HG03097 (cell line): ENCODE measurements at regions not wholly inside any gene's neighbourhood (a gene's known extent, or its start where the extent isn't known, plus 50 kb on each side); places are given as distances from the start of the nearest gene placed in this dataset.
"Not testable (repeated sequence)": the region's sequence is repeated elsewhere in the genome, so short reads cannot be mapped to it uniquely, and the experiment has no call there.

Experiments used
- ATAC-seq: cut with Tn5 transposase; IDR thresholded peaks from one replicate; pipeline ENCODE4 v1.9.1; 2021; ENCODE audit not compliant: unreplicated experiment, low FRiP score

- ATAC-seq: no peak
Measured at GRCh38 chr4:147096667-147097604, 151.3 kb upstream of the TTC29 start.

GRCh38 chr4:147101678-147102077, 156.0 kb upstream of the TTC29 start:
- ATAC-seq: no peak

- ATAC-seq: no peak
Measured at GRCh38 chr4:147102596-147102995, 156.9 kb upstream of the TTC29 start.

GRCh38 chr4:147103403-147103946, 157.8 kb upstream of the TTC29 start:
- ATAC-seq: no peak

GRCh38 chr4:147104768-147105167, 159.1 kb upstream of the TTC29 start:
- ATAC-seq: no peak

GRCh38 chr4:147108409-147108808, 162.7 kb upstream of the TTC29 start:
- no peak for ATAC-seq

GRCh38 chr4:147109800-147110199, 164.1 kb upstream of the TTC29 start:
- no peak for ATAC-seq

- no peak for ATAC-seq
Measured at GRCh38 chr4:147110473-147111367, 165.1 kb upstream of the TTC29 start.

GRCh38 chr4:147112196-147112595, 166.5 kb upstream of the TTC29 start:
- not testable (repeated sequence) for ATAC-seq

GRCh38 chr4:147117431-147117830, 171.8 kb upstream of the TTC29 start:
- no peak for ATAC-seq

GRCh38 chr4:147118528-147118927, 172.9 kb upstream of the TTC29 start:
- ATAC-seq: no peak

- no peak for ATAC-seq
Measured at GRCh38 chr4:147122685-147123084, 177.0 kb upstream of the TTC29 start.

GRCh38 chr4:147123146-147123545, 177.5 kb upstream of the TTC29 start:
- no peak for ATAC-seq

- ATAC-seq: no peak
Measured at GRCh38 chr4:147128787-147129186, 183.1 kb upstream of the TTC29 start.

GRCh38 chr4:147129687-147130086, 184.0 kb upstream of the TTC29 start:
- ATAC-seq: no peak

GRCh38 chr4:147134536-147135210, 189.0 kb upstream of the TTC29 start:
- ATAC-seq: no peak

GRCh38 chr4:147136310-147136709, 190.6 kb upstream of the TTC29 start:
- ATAC-seq: no peak

GRCh38 chr4:147136751-147137150, 191.1 kb upstream of the TTC29 start:
- ATAC-seq: no peak

- ATAC-seq: no peak
Measured at GRCh38 chr4:147137280-147137679, 191.6 kb upstream of the TTC29 start.

- ATAC-seq: no peak
Measured at GRCh38 chr4:147138171-147138570, 192.5 kb upstream of the TTC29 start.
